HG02588 (cell line): ENCODE measurements at regions not wholly inside any gene's neighbourhood (a gene's known extent, or its start where the extent isn't known, plus 50 kb on each side); places are given as distances from the start of the nearest gene placed in this dataset.

Experiments
- ATAC-seq: cut with Tn5 transposase; IDR thresholded peaks from one replicate; pipeline ENCODE4 v1.9.1; 2021; ENCODE audit warnings: mild to moderate bottlenecking, moderate library complexity; ENCODE audit not compliant: unreplicated experiment

GRCh38 chr6:156029286-156029985, 573.8 kb upstream of the NOX3 start:
- no peak for ATAC-seq

- no peak for ATAC-seq
Measured at GRCh38 chr6:156028335-156029131, 572.9 kb upstream of the NOX3 start.

- ATAC-seq = no peak
Measured at GRCh38 chr6:156027248-156027626, 571.6 kb upstream of the NOX3 start.

- ATAC-seq = no peak
Measured at GRCh38 chr6:156026486-156027247, 571.0 kb upstream of the NOX3 start.

GRCh38 chr6:156024339-156024738, 568.7 kb upstream of the NOX3 start:
- ATAC-seq = no peak

GRCh38 chr6:156021746-156022396, 566.2 kb upstream of the NOX3 start:
- no peak for ATAC-seq

GRCh38 chr6:156017838-156018237, 562.2 kb upstream of the NOX3 start:
- ATAC-seq = no peak

GRCh38 chr6:156016186-156016976, 560.7 kb upstream of the NOX3 start:
- no peak for ATAC-seq

- no peak for ATAC-seq
Measured at GRCh38 chr6:156013155-156013554, 557.5 kb upstream of the NOX3 start.

- ATAC-seq = no peak
Measured at GRCh38 chr6:156009656-156010055, 554.0 kb upstream of the NOX3 start.

GRCh38 chr6:156004796-156005195, 549.2 kb upstream of the NOX3 start:
- no peak for ATAC-seq

GRCh38 chr6:155996151-155996550, 540.5 kb upstream of the NOX3 start:
- ATAC-seq = no peak

- no peak for ATAC-seq
Measured at GRCh38 chr6:155995281-155995680, 539.6 kb upstream of the NOX3 start.

- no peak for ATAC-seq
Measured at GRCh38 chr6:155994086-155994485, 538.4 kb upstream of the NOX3 start.

- ATAC-seq = no peak
Measured at GRCh38 chr6:155993240-155993639, 537.6 kb upstream of the NOX3 start.

- ATAC-seq = no peak
Measured at GRCh38 chr6:155985660-155986138, 530.1 kb upstream of the NOX3 start.

GRCh38 chr6:155980768-155981079, 525.1 kb upstream of the NOX3 start:
- ATAC-seq = no peak

GRCh38 chr6:155980014-155980767, 524.6 kb upstream of the NOX3 start:
- no peak for ATAC-seq

- ATAC-seq = no peak
Measured at GRCh38 chr6:155975506-155975905, 519.9 kb upstream of the NOX3 start.
